ENCODE measurements at regions not wholly inside any gene's neighbourhood (a gene's known extent, or its start where the extent isn't known, plus 50 kb on each side); places are given as distances from the start of the nearest gene placed in this dataset.
"Not testable (repeated sequence)": the region's sequence is repeated elsewhere in the genome, so short reads cannot be mapped to it uniquely, and the experiment has no call there.

DNA sequence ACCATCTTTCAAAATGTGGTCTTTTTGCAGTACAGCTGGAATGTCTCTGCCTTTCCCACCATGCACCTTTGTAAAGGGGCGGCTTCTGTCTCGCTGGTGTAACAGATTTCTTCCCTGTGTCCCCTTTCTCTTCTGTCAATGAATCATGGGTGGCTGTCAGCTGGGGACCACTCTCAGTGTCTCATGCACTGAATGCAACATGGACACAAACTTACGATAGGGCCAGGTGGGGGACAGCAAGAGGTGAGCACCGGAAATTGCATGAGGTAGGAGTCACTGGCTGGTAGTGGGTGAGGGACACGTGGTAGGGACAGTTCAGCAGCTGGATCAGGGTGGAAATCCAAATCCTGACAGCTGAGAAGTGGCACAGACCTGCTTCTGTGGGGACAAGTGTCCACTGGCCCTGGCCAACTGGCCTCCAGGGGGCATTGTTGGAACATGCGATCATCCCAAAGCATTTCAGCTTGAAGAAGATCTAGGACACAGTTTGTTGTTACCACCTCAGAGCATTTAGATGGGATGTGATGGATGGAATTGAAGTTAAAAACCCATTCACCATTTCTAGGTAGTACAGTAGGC is 1383.5 kb downstream of the CDH12 start:
- not testable (repeated sequence) for H3K9me3 ChIP-seq, H3K27ac ChIP-seq, H3K27me3 ChIP-seq

DNA sequence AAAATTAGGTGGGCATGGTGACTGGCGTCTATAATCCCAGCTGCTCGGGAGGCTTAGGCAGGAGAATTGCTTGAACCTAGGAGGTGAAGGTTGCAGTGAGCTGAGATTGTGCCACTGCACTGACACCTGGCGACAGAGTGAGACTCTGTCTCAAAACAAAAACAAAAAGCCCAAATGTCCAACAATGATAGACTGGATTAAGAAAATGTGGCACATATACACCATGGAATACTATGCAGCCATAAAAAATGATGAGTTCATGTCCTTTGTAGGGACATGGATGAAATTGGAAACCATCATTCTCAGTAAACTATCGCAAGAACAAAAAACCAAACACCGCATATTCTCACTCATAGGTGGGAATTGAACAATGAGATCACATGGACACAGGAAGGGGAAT is 1385.6 kb downstream of the CDH12 start:
- not testable (repeated sequence) for H3K4me1 ChIP-seq (ENCODE audit: control insufficient read depth in 1 of 2, insufficient read depth in 1 of 2, low read depth in 1 of 2, low read length in 1 of 2); H3K27me3 ChIP-seq; H3K9me3 ChIP-seq; H3K27ac ChIP-seq; H3K4me3 ChIP-seq (ENCODE audit: low read depth in 1 of 2, low read length in 1 of 2); H3K36me3 ChIP-seq

More for the DNA sequence above, 1383.5 kb downstream of the CDH12 start:
- H3K36me3 ChIP-seq; H3K4me1 ChIP-seq (ENCODE audit: control insufficient read depth in 1 of 2, insufficient read depth in 1 of 2, low read depth in 1 of 2, low read length in 1 of 2); H3K4me3 ChIP-seq (ENCODE audit: low read depth in 1 of 2, low read length in 1 of 2): not testable (repeated sequence)

DNA sequence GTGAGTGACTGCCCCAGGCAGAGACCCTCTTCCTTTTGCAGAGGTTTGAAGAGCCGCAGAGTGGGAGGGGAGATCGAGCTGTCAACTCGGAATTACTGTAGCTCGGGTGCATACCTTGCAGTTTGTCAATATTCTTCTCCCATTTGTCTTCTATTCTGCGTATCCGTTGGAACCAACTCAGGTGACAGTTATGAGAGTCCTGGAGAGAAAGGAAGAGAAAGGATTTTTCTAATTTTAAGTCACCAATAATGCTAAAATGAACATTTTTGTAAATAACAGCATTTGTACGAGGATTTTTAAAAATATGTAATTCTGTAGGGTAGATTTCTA is 1393.4 kb downstream of the CDH12 start:
- H3K4me3 ChIP-seq (ENCODE audit: low read depth in 1 of 2, low read length in 1 of 2) = peak overlapping the region; percentile 53 to 59
- not testable (repeated sequence) for H3K27ac ChIP-seq; H3K36me3 ChIP-seq; H3K4me1 ChIP-seq (ENCODE audit: control insufficient read depth in 1 of 2, insufficient read depth in 1 of 2, low read depth in 1 of 2, low read length in 1 of 2); H3K9me3 ChIP-seq
- peaks cover 12% of the 10 kb centered on the region for H3K27me3 ChIP-seq

GRCh38 chr5:21452449-21452848 is 1400.7 kb downstream of the CDH12 start:
- peaks cover 7% of the 10 kb centered on the region for H3K27me3 ChIP-seq
- no peaks in the 10 kb centered on the region for H3K4me1 ChIP-seq (ENCODE audit: control insufficient read depth in 1 of 2, insufficient read depth in 1 of 2, low read depth in 1 of 2, low read length in 1 of 2)
- H3K4me3 ChIP-seq (ENCODE audit: low read depth in 1 of 2, low read length in 1 of 2) = no peak overlapping the region
- no peak for TF ChIP-seq CTCF (IDR thresholded peaks at IDR 0.05)
- no peaks in the 10 kb centered on the region for H3K36me3 ChIP-seq
- H3K27ac ChIP-seq = no peak overlapping the region
- no peaks in the 10 kb centered on the region for H3K9me3 ChIP-seq

- Histone ChIP-seq H3K27ac (no peak overlapping the region), H3K4me1 (ENCODE audit: control insufficient read depth in 1 of 2, insufficient read depth in 1 of 2, low read depth in 1 of 2, low read length in 1 of 2) (no peaks in the 10 kb centered on the region), H3K27me3 (no peaks in the 10 kb centered on the region), H3K36me3 (no peaks in the 10 kb centered on the region), H3K4me3 (ENCODE audit: low read depth in 1 of 2, low read length in 1 of 2) (no peak overlapping the region), H3K9me3 (no peaks in the 10 kb centered on the region)
- TF ChIP-seq CTCF (IDR thresholded peaks at IDR 0.05) = no peak
These were observed 1420.5 kb downstream of the CDH12 start for GRCh38 chr5:21432646-21433045.

DNA sequence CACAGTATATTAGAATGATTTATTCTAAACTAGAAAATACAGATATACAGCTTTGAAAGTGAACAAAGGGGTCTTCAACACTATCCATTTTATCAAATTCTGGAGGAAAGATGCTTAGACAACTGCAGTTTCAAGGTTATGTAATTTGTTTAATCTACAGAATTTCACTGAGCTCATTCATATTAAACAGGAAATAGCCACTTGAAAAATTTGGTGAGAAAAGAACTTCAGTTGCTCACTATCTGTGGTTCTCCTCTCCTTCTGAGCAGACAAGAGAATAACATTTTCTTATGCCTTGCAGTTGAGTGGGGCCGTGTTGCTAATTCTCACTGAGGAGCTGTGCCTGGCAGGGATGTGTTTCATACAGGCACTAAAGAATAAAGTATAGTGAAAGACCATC is 1428.2 kb downstream of the CDH12 start:
- Histone ChIP-seq H3K36me3 (no peaks in the 10 kb centered on the region), H3K27me3 (no peaks in the 10 kb centered on the region), H3K9me3 (no peaks in the 10 kb centered on the region), H3K27ac (no peak overlapping the region), H3K4me3 (ENCODE audit: low read depth in 1 of 2, low read length in 1 of 2) (no peak overlapping the region), H3K4me1 (ENCODE audit: control insufficient read depth in 1 of 2, insufficient read depth in 1 of 2, low read depth in 1 of 2, low read length in 1 of 2) (no peaks in the 10 kb centered on the region)
- TF ChIP-seq CTCF (IDR thresholded peaks at IDR 0.05) = no peak

DNA sequence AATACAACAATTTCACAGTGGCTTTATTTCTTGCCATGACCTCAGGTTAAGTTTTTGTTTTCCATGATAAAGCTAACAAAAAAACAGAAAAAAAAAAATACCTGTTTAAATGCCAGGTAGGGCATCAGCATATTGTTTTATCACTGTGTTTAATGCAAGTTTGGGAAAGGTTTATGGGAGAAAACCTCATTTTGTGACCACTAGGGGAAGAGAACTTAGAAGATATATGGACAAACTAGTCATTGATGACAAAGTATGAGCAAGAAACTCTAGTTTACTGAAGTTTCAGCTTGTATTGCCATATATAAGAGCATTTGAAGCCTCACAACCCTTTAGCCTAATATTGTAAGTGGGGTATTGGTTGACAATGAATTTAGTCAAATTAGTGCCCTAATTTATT is 1431.4 kb upstream of the CDH18 start:
- no peak overlapping the region for H3K4me3 ChIP-seq (ENCODE audit: low read depth in 1 of 2, low read length in 1 of 2)
- H3K4me1 ChIP-seq (ENCODE audit: control insufficient read depth in 1 of 2, insufficient read depth in 1 of 2, low read depth in 1 of 2, low read length in 1 of 2) = no peaks in the 10 kb centered on the region
- no peaks in the 10 kb centered on the region for H3K27me3 ChIP-seq
- no peak overlapping the region for H3K27ac ChIP-seq
- no peak for TF ChIP-seq CTCF (IDR thresholded peaks at IDR 0.05)
- H3K36me3 ChIP-seq = no peaks in the 10 kb centered on the region
- H3K9me3 ChIP-seq = no peaks in the 10 kb centered on the region

DNA sequence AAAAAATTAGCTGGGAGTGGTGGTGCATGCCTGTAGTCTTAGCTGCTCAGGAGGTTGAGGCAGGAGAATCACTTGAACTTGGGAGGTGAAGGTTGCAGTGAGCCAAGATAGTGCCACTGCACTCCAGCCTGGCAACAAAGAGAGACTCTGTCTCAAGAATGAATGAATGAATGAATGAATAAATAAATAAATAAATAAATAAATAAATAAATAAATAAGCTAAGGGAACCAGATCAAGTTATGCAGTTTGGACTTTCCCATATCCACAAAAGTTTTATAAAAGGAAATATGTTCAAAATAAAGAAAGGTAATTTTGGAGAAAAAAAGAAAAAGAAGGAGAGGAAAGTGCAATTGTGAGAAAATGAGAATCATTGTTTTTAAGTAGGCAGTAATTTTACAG is 1414.1 kb upstream of the CDH18 start:
- not testable (repeated sequence) for H3K4me3 ChIP-seq (ENCODE audit: low read depth in 1 of 2, low read length in 1 of 2); H3K4me1 ChIP-seq (ENCODE audit: control insufficient read depth in 1 of 2, insufficient read depth in 1 of 2, low read depth in 1 of 2, low read length in 1 of 2); H3K27ac ChIP-seq; H3K9me3 ChIP-seq; H3K36me3 ChIP-seq; H3K27me3 ChIP-seq
